ENCODE measurements at regions not wholly inside any gene's neighbourhood (a gene's known extent, or its start where the extent isn't known, plus 50 kb on each side); places are given as distances from the start of the nearest gene placed in this dataset.
"Not testable (repeated sequence)": the region's sequence is repeated elsewhere in the genome, so short reads cannot be mapped to it uniquely, and the experiment has no call there.

- TF ChIP-seq CTCF (conservative IDR thresholded peaks at IDR 0.05 in 1 of 2, IDR thresholded peaks at IDR 0.05 in 1 of 2; ENCODE audit: extremely low read depth in 1 of 2, insufficient read depth in 1 of 2, low read depth in 1 of 2, low read length in 2 of 2); EZH2 (IDR thresholded peaks at IDR 0.05; ENCODE audit: borderline replicate concordance, low read length): not testable (repeated sequence)
Measured at GRCh38 chr15:67939588-67940323, 99.9 kb upstream of the RNU6-1 start.

All from mammary epithelial cell (primary cell).